ENCODE measurements at regions not wholly inside any gene's neighbourhood (a gene's known extent, or its start where the extent isn't known, plus 50 kb on each side); places are given as distances from the start of the nearest gene placed in this dataset.

- no peak overlapping the region for H2AFZ ChIP-seq (ENCODE audit: low read length, unreplicated experiment)
- no peaks in the 10 kb centered on the region for H3K27me3 ChIP-seq (ENCODE audit: insufficient read depth, low read length)
- no peaks in the 10 kb centered on the region for H3K36me3 ChIP-seq (ENCODE audit: insufficient read depth, low read length)
- H3K4me1 ChIP-seq (ENCODE audit: control insufficient read depth, insufficient read depth, low read length, unreplicated experiment), result no peaks in the 10 kb centered on the region
- no peaks in the 10 kb centered on the region for H3K79me2 ChIP-seq (ENCODE audit: control insufficient read depth, insufficient read depth, low read length, unreplicated experiment)
- no peak overlapping the region for H3K4me3 ChIP-seq (ENCODE audit: low read depth, low read length)
- no peak overlapping the region for H3K27ac ChIP-seq (ENCODE audit: low read depth, low read length)
These were observed 278.3 kb downstream of the EIPR1 start for GRCh38 chr2:3099145-3099859.

- Histone ChIP-seq H3K27ac (ENCODE audit: low read depth, low read length) (no peak overlapping the region), H3K4me1 (ENCODE audit: control insufficient read depth, insufficient read depth, low read length, unreplicated experiment) (no peaks in the 10 kb centered on the region), H3K27me3 (ENCODE audit: insufficient read depth, low read length) (no peaks in the 10 kb centered on the region), H3K79me2 (ENCODE audit: control insufficient read depth, insufficient read depth, low read length, unreplicated experiment) (no peaks in the 10 kb centered on the region), H2AFZ (ENCODE audit: low read length, unreplicated experiment) (no peak overlapping the region), H3K36me3 (ENCODE audit: insufficient read depth, low read length) (no peaks in the 10 kb centered on the region), H3K4me3 (ENCODE audit: low read depth, low read length) (no peak overlapping the region)
These were observed 279.4 kb downstream of the EIPR1 start for GRCh38 chr2:3098231-3098630.

GRCh38 chr2:3097804-3098203 lies 279.8 kb downstream of the EIPR1 start:
- Histone ChIP-seq H3K4me3 (ENCODE audit: low read depth, low read length) (no peak overlapping the region), H3K27ac (ENCODE audit: low read depth, low read length) (no peak overlapping the region), H3K27me3 (ENCODE audit: insufficient read depth, low read length) (no peaks in the 10 kb centered on the region), H3K4me1 (ENCODE audit: control insufficient read depth, insufficient read depth, low read length, unreplicated experiment) (no peaks in the 10 kb centered on the region), H3K79me2 (ENCODE audit: control insufficient read depth, insufficient read depth, low read length, unreplicated experiment) (no peaks in the 10 kb centered on the region), H2AFZ (ENCODE audit: low read length, unreplicated experiment) (no peak overlapping the region), H3K36me3 (ENCODE audit: insufficient read depth, low read length) (no peaks in the 10 kb centered on the region)

- Histone ChIP-seq H3K4me1 (ENCODE audit: control insufficient read depth, insufficient read depth, low read length, unreplicated experiment) (no peaks in the 10 kb centered on the region), H3K27me3 (ENCODE audit: insufficient read depth, low read length) (no peaks in the 10 kb centered on the region), H3K4me3 (ENCODE audit: low read depth, low read length) (no peak overlapping the region), H2AFZ (ENCODE audit: low read length, unreplicated experiment) (no peak overlapping the region), H3K27ac (ENCODE audit: low read depth, low read length) (no peak overlapping the region), H3K79me2 (ENCODE audit: control insufficient read depth, insufficient read depth, low read length, unreplicated experiment) (no peaks in the 10 kb centered on the region), H3K36me3 (ENCODE audit: insufficient read depth, low read length) (no peaks in the 10 kb centered on the region)
These were observed 282.3 kb downstream of the EIPR1 start for GRCh38 chr2:3094999-3095958.

GRCh38 chr2:3094318-3094717 lies 283.3 kb downstream of the EIPR1 start:
- H3K27ac ChIP-seq (ENCODE audit: low read depth, low read length), result no peak overlapping the region
- no peaks in the 10 kb centered on the region for H3K79me2 ChIP-seq (ENCODE audit: control insufficient read depth, insufficient read depth, low read length, unreplicated experiment)
- H3K36me3 ChIP-seq (ENCODE audit: insufficient read depth, low read length), result no peaks in the 10 kb centered on the region
- H3K27me3 ChIP-seq (ENCODE audit: insufficient read depth, low read length), result no peaks in the 10 kb centered on the region
- no peaks in the 10 kb centered on the region for H3K4me1 ChIP-seq (ENCODE audit: control insufficient read depth, insufficient read depth, low read length, unreplicated experiment)
- no peak overlapping the region for H2AFZ ChIP-seq (ENCODE audit: low read length, unreplicated experiment)
- no peak overlapping the region for H3K4me3 ChIP-seq (ENCODE audit: low read depth, low read length)

- Histone ChIP-seq H3K4me1 (ENCODE audit: control insufficient read depth, insufficient read depth, low read length, unreplicated experiment) (no peaks in the 10 kb centered on the region), H3K36me3 (ENCODE audit: insufficient read depth, low read length) (no peaks in the 10 kb centered on the region), H3K27me3 (ENCODE audit: insufficient read depth, low read length) (no peaks in the 10 kb centered on the region), H3K4me3 (ENCODE audit: low read depth, low read length) (no peak overlapping the region), H3K79me2 (ENCODE audit: control insufficient read depth, insufficient read depth, low read length, unreplicated experiment) (no peaks in the 10 kb centered on the region), H2AFZ (ENCODE audit: low read length, unreplicated experiment) (no peak overlapping the region), H3K27ac (ENCODE audit: low read depth, low read length) (no peak overlapping the region)
These were observed 285.9 kb downstream of the EIPR1 start for GRCh38 chr2:3091696-3092095.

- no peaks in the 10 kb centered on the region for H3K79me2 ChIP-seq (ENCODE audit: control insufficient read depth, insufficient read depth, low read length, unreplicated experiment)
- no peaks in the 10 kb centered on the region for H3K27me3 ChIP-seq (ENCODE audit: insufficient read depth, low read length)
- H3K4me3 ChIP-seq (ENCODE audit: low read depth, low read length), result no peak overlapping the region
- H3K36me3 ChIP-seq (ENCODE audit: insufficient read depth, low read length), result no peaks in the 10 kb centered on the region
- H2AFZ ChIP-seq (ENCODE audit: low read length, unreplicated experiment), result no peak overlapping the region
- H3K27ac ChIP-seq (ENCODE audit: low read depth, low read length), result no peak overlapping the region
- H3K4me1 ChIP-seq (ENCODE audit: control insufficient read depth, insufficient read depth, low read length, unreplicated experiment), result no peaks in the 10 kb centered on the region
These were observed 294.9 kb downstream of the EIPR1 start for GRCh38 chr2:3082705-3083104.

- Histone ChIP-seq H3K4me1 (ENCODE audit: control insufficient read depth, insufficient read depth, low read length, unreplicated experiment) (no peaks in the 10 kb centered on the region), H3K4me3 (ENCODE audit: low read depth, low read length) (no peak overlapping the region), H3K27me3 (ENCODE audit: insufficient read depth, low read length) (no peaks in the 10 kb centered on the region), H2AFZ (ENCODE audit: low read length, unreplicated experiment) (no peak overlapping the region), H3K79me2 (ENCODE audit: control insufficient read depth, insufficient read depth, low read length, unreplicated experiment) (no peaks in the 10 kb centered on the region), H3K27ac (ENCODE audit: low read depth, low read length) (no peak overlapping the region), H3K36me3 (ENCODE audit: insufficient read depth, low read length) (no peaks in the 10 kb centered on the region)
These were observed 297.4 kb downstream of the EIPR1 start for GRCh38 chr2:3079959-3080948.

- H3K27ac ChIP-seq (ENCODE audit: low read depth, low read length), result no peak overlapping the region
- no peaks in the 10 kb centered on the region for H3K4me1 ChIP-seq (ENCODE audit: control insufficient read depth, insufficient read depth, low read length, unreplicated experiment)
- no peaks in the 10 kb centered on the region for H3K36me3 ChIP-seq (ENCODE audit: insufficient read depth, low read length)
- no peaks in the 10 kb centered on the region for H3K27me3 ChIP-seq (ENCODE audit: insufficient read depth, low read length)
- H3K79me2 ChIP-seq (ENCODE audit: control insufficient read depth, insufficient read depth, low read length, unreplicated experiment), result no peaks in the 10 kb centered on the region
- H2AFZ ChIP-seq (ENCODE audit: low read length, unreplicated experiment), result no peak overlapping the region
- no peak overlapping the region for H3K4me3 ChIP-seq (ENCODE audit: low read depth, low read length)
These were observed 298.2 kb downstream of the EIPR1 start for GRCh38 chr2:3079466-3079865.

GRCh38 chr2:3078684-3079083 lies 298.9 kb downstream of the EIPR1 start:
- H3K79me2 ChIP-seq (ENCODE audit: control insufficient read depth, insufficient read depth, low read length, unreplicated experiment), result no peaks in the 10 kb centered on the region
- no peak overlapping the region for H2AFZ ChIP-seq (ENCODE audit: low read length, unreplicated experiment)
- H3K27ac ChIP-seq (ENCODE audit: low read depth, low read length), result no peak overlapping the region
- no peaks in the 10 kb centered on the region for H3K36me3 ChIP-seq (ENCODE audit: insufficient read depth, low read length)
- no peaks in the 10 kb centered on the region for H3K4me1 ChIP-seq (ENCODE audit: control insufficient read depth, insufficient read depth, low read length, unreplicated experiment)
- H3K27me3 ChIP-seq (ENCODE audit: insufficient read depth, low read length), result no peaks in the 10 kb centered on the region
- H3K4me3 ChIP-seq (ENCODE audit: low read depth, low read length), result no peak overlapping the region
